GM12801 (cell line): ENCODE measurements at regions not wholly inside any gene's neighbourhood (a gene's known extent, or its start where the extent isn't known, plus 50 kb on each side); places are given as distances from the start of the nearest gene placed in this dataset.

Experiments used
- TF ChIP-seq, protein P1 (sequence below): IDR thresholded peaks from one replicate; pipeline ENCODE4 v1.5.1; 2011; ENCODE audit warnings: control low read depth; ENCODE audit not compliant: insufficient read length; ENCODE audit errors: extremely low read depth

- TF ChIP-seq, protein P1, sequence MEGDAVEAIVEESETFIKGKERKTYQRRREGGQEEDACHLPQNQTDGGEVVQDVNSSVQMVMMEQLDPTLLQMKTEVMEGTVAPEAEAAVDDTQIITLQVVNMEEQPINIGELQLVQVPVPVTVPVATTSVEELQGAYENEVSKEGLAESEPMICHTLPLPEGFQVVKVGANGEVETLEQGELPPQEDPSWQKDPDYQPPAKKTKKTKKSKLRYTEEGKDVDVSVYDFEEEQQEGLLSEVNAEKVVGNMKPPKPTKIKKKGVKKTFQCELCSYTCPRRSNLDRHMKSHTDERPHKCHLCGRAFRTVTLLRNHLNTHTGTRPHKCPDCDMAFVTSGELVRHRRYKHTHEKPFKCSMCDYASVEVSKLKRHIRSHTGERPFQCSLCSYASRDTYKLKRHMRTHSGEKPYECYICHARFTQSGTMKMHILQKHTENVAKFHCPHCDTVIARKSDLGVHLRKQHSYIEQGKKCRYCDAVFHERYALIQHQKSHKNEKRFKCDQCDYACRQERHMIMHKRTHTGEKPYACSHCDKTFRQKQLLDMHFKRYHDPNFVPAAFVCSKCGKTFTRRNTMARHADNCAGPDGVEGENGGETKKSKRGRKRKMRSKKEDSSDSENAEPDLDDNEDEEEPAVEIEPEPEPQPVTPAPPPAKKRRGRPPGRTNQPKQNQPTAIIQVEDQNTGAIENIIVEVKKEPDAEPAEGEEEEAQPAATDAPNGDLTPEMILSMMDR = no peak
These were observed 376.4 kb downstream of the PLPP3 start for GRCh38 chr1:56202796-56203492.

- TF ChIP-seq, protein P1 = no peak
These were observed 377.2 kb downstream of the PLPP3 start for GRCh38 chr1:56202186-56202585.

DNA sequence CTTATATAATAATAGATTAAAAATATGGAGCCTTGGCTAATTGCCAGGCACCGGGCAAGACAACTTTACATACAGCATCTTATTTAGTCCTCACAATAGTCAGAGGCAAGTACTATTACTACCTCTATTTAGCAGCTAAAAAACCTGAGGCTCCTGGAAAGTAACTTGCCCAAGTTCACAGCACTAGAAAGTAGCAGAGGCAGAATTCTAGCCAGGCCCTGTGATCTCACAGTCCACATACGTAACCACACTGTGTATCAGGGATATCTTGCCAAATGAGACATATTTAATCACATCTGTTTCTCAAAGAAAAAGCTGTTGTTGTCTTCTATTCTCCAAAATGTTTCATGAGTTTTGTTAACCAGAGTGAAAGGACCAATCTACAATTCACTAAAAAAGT, 378.5 kb downstream of the PLPP3 start:
- TF ChIP-seq, protein P1 = no peak

GRCh38 chr1:56200442-56200841, 378.9 kb downstream of the PLPP3 start:
- TF ChIP-seq, protein P1 = no peak

DNA sequence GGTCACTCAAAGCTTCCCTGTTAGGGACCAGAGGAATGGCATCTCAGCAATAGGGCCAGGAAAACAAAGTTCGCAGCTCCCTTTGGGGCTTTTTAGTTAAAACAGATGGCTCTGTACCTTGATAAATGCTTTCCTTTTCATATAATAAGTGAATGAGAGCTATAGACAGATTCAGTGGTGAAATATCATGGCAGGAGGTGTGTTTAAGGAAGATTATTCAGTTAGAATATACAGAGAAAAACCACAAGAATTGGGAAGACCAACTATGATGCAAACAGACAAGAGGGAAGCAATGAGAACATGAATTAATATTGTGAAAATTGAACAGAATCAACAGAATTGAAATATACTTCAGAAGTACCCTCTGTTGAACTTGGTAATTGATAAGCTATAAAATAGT, 379.4 kb downstream of the PLPP3 start:
- TF ChIP-seq, protein P1 = no peak

- TF ChIP-seq, protein P1 = no peak
These were observed 380.3 kb downstream of the PLPP3 start for GRCh38 chr1:56199061-56199460.

GRCh38 chr1:56197946-56198345, 381.4 kb downstream of the PLPP3 start:
- TF ChIP-seq, protein P1 = no peak
